H9 (cell line): ENCODE measurements at regions not wholly inside any gene's neighbourhood (a gene's known extent, or its start where the extent isn't known, plus 50 kb on each side); places are given as distances from the start of the nearest gene placed in this dataset.

Experiments used
- DNase-seq: peaks from one replicate; pipeline ENCODE4 v3.0.0-alpha.2; 2017
- H2AFZ ChIP-seq: one replicate; pipeline ENCODE4 v1.6.1; 2013; ENCODE audit warnings: mild to moderate bottlenecking, low read length, control low read depth, moderate library complexity
- H2AK5ac ChIP-seq: 2 replicates; pipeline ENCODE4 v1.6.1; 2013; ENCODE audit warnings: low read length, control low read depth, mixed read lengths; ENCODE audit not compliant: insufficient read length
- H2BK120ac ChIP-seq: one replicate; pipeline ENCODE4 v1.6.1; 2013; ENCODE audit warnings: low read depth, mild to moderate bottlenecking, low read length, control low read depth, inconsistent platforms; ENCODE audit not compliant: poor library complexity, severe bottlenecking
- H2BK12ac ChIP-seq: 2 replicates; pipeline ENCODE4 v1.6.1; 2013; ENCODE audit warnings: low read length, control low read depth, mixed read lengths, low read depth; ENCODE audit not compliant: insufficient read length
- H2BK15ac ChIP-seq: 2 replicates; pipeline ENCODE4 v1.6.1; 2013; ENCODE audit warnings: low read depth, low read length, control low read depth
- H2BK20ac ChIP-seq: one replicate; pipeline ENCODE4 v1.6.1; 2013; ENCODE audit warnings: low read depth, mild to moderate bottlenecking, low read length, control low read depth, inconsistent platforms; ENCODE audit not compliant: poor library complexity, severe bottlenecking
- H2BK5ac ChIP-seq: 2 replicates; pipeline ENCODE4 v1.6.1; 2013; ENCODE audit warnings: low read length, control low read depth, mixed read lengths; ENCODE audit not compliant: insufficient read length
- H3K14ac ChIP-seq: 2 replicates; pipeline ENCODE4 v1.6.1; 2013; ENCODE audit warnings: low read length, control low read depth; ENCODE audit not compliant: insufficient read depth
- H3K18ac ChIP-seq: 2 replicates; pipeline ENCODE4 v1.6.1; 2013; ENCODE audit warnings: low read depth, mild to moderate bottlenecking, mixed read lengths, low read length, control low read depth; ENCODE audit not compliant: insufficient read length
- H3K23ac ChIP-seq: 2 replicates; pipeline ENCODE4 v1.6.1; 2013; ENCODE audit warnings: low read length, control low read depth, mixed read lengths, low read depth; ENCODE audit not compliant: insufficient read length
- H3K23me2 ChIP-seq: 2 replicates; pipeline ENCODE4 v1.6.1; 2013; ENCODE audit warnings: low read depth, mild to moderate bottlenecking, mixed read lengths, low read length, control low read depth; ENCODE audit not compliant: insufficient read length, poor library complexity, severe bottlenecking
- H3K27ac ChIP-seq: 2 replicates; pipeline ENCODE4 v1.5.1; 2013; ENCODE audit warnings: low read length, control low read depth, mixed read lengths, low read depth; ENCODE audit not compliant: insufficient read length
- H3K27me3 ChIP-seq: 2 replicates; pipeline ENCODE4 v1.6.1; 2013; ENCODE audit warnings: low read length, control low read depth, inconsistent platforms; ENCODE audit not compliant: insufficient read depth
- H3K4ac ChIP-seq: 2 replicates; pipeline ENCODE4 v1.6.1; 2013; ENCODE audit warnings: low read depth, mild to moderate bottlenecking, control low read depth, inconsistent platforms, low read length, moderate library complexity
- H3K4me1 ChIP-seq: 2 replicates; pipeline ENCODE4 v1.6.1; 2013; ENCODE audit warnings: low read length, control low read depth, inconsistent platforms; ENCODE audit not compliant: insufficient read depth
- H3K4me2 ChIP-seq: 2 replicates; pipeline ENCODE4 v1.6.1; 2013; ENCODE audit warnings: low read length, control low read depth, mixed read lengths; ENCODE audit not compliant: insufficient read length, insufficient read depth
- H3K56ac ChIP-seq: 2 replicates; pipeline ENCODE4 v1.6.1; 2013; ENCODE audit warnings: low read depth, mild to moderate bottlenecking, mixed read lengths, low read length, control low read depth; ENCODE audit not compliant: insufficient read length
- H3K79me1 ChIP-seq: 2 replicates; pipeline ENCODE4 v1.6.1; 2013; ENCODE audit warnings: low read depth, mild to moderate bottlenecking, moderate library complexity, low read length, control low read depth, inconsistent platforms; ENCODE audit not compliant: insufficient read depth, poor library complexity, severe bottlenecking
- H3K79me2 ChIP-seq: 2 replicates; pipeline ENCODE4 v1.6.1; 2013; ENCODE audit warnings: low read length, control low read depth, inconsistent platforms; ENCODE audit not compliant: insufficient read depth
- H3K9ac ChIP-seq: 2 replicates; pipeline ENCODE4 v1.6.1; 2013; ENCODE audit warnings: low read length, control low read depth, mixed read lengths; ENCODE audit not compliant: insufficient read length; ENCODE audit errors: extremely low read depth
- H3K9me3 ChIP-seq: one replicate; pipeline ENCODE4 v1.6.1; 2013; ENCODE audit warnings: low read depth, low read length, inconsistent platforms; ENCODE audit not compliant: control insufficient read depth
- H3T11ph ChIP-seq: one replicate; pipeline ENCODE4 v1.6.1; 2013; ENCODE audit warnings: mild to moderate bottlenecking, low read length, control low read depth, inconsistent platforms
- H4K20me1 ChIP-seq: one replicate; pipeline ENCODE4 v1.6.1; 2013; ENCODE audit not compliant: control insufficient read depth, insufficient read length, insufficient read depth
- H4K5ac ChIP-seq: 2 replicates; pipeline ENCODE4 v1.6.1; 2013; ENCODE audit warnings: low read depth, mild to moderate bottlenecking, mixed read lengths, low read length, control low read depth; ENCODE audit not compliant: insufficient read length
- H4K8ac ChIP-seq: replicated peaks from 2 replicates; pipeline ENCODE4 v1.6.1; 2013; ENCODE audit warnings: low read length, control low read depth, mixed read lengths, low read depth; ENCODE audit not compliant: insufficient read length
- H4K91ac ChIP-seq: 2 replicates; pipeline ENCODE4 v1.6.1; 2013; ENCODE audit warnings: low read depth, mild to moderate bottlenecking, moderate library complexity, mixed read lengths, low read length, control low read depth; ENCODE audit not compliant: insufficient read length
- H3K27ac Mint-ChIP-seq, 3 experiments: 2 replicates in 2 of 3; 3 replicates in 1 of 3; pipeline ENCODE4 v1.8.0; 2020 to 2021; ENCODE audit warnings: mixed read lengths in 3 of 3, mild to moderate bottlenecking in 1 of 3, moderate library complexity in 1 of 3
- H3K27me3 Mint-ChIP-seq: 2 replicates; pipeline ENCODE4 v1.8.0; 2021; ENCODE audit warnings: low read depth, mild to moderate bottlenecking, moderate library complexity, mixed read lengths
- H3K36me3 Mint-ChIP-seq, 3 experiments: 2 replicates in 2 of 3; 3 replicates in 1 of 3; pipeline ENCODE4 v1.8.0; 2020 to 2021; ENCODE audit warnings: low read depth in 3 of 3, mixed read lengths in 3 of 3; ENCODE audit not compliant: insufficient read depth in 1 of 3
- H3K4me1 Mint-ChIP-seq, 2 experiments: 2 replicates each; pipeline ENCODE4 v1.8.0; 2020; ENCODE audit warnings: mixed read lengths in 2 of 2
- H3K4me3 Mint-ChIP-seq, 2 experiments: 2 replicates in 1 of 2; 3 replicates in 1 of 2; pipeline ENCODE4 v1.8.0; 2020 to 2021; ENCODE audit warnings: mild to moderate bottlenecking in 2 of 2, mixed read lengths in 2 of 2, moderate library complexity in 1 of 2
- H3K9me3 Mint-ChIP-seq, 2 experiments: 2 replicates in 1 of 2; 3 replicates in 1 of 2; pipeline ENCODE4 v1.8.0; 2020; ENCODE audit warnings: mild to moderate bottlenecking in 2 of 2, mixed read lengths in 2 of 2, moderate library complexity in 1 of 2
- WGBS: extraction: QIAGEN DNeasy Blood & Tissue Kit; methylation state at CpG from one replicate; pipeline ENCODE4 v1.1.7; 2013; ENCODE audit warnings: missing lambda C conversion rate, low lambda C conversion rate, mixed read lengths; ENCODE audit not compliant: insufficient read length; ENCODE audit errors: extremely low coverage; 5-methylcytosine and 5-hydroxymethylcytosine counted together
- TF ChIP-seq, protein P1 (sequence below): fragments of 200-600 bp; sonication (generic); conservative IDR thresholded peaks from 3 replicates; pipeline ENCODE4 v1.8.0; 2021; ENCODE audit warnings: antibody characterized with exemption, mild to moderate bottlenecking

DNA sequence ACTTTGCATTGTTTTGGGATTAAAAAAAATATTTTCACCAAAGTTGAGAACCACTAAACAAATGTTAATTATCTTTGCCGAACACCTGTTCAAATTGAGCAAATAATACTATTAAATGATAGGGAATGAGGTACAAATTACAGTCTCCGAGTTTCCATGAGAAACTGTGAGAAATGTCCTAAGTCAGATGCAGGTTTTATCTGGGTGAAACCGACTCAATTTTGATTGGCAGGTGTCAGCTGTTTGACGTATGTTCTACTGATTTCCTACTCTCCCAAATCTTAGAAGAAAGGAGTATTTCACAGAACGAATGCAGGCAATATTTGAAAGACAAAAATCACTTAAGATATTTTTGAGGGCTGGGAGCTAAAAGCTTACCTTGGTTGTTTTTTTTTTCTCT is 622.0 kb upstream of the GOT2 start:
- no peaks in the 10 kb centered on the region for H3K79me2 ChIP-seq
- H4K20me1 ChIP-seq: no peaks in the 10 kb centered on the region
- H3K9me3 Mint-ChIP-seq: peaks cover 5 to 7% of the 10 kb centered on the region in 2 experiments
- H3K18ac ChIP-seq: no peak overlapping the region
- H2BK12ac ChIP-seq: no peak overlapping the region
- no peak overlapping the region for H2AK5ac ChIP-seq
- H2BK5ac ChIP-seq: no peak overlapping the region
- H3T11ph ChIP-seq: no peak overlapping the region
- no peak overlapping the region for H3K56ac ChIP-seq
- H3K9me3 ChIP-seq: no peaks in the 10 kb centered on the region
- H2AFZ ChIP-seq: no peak overlapping the region
- no peak overlapping the region for H3K27ac ChIP-seq
- no CpG with 5 or more reads among the region's 5 CpGs for WGBS
- H3K4me3 Mint-ChIP-seq: no peak overlapping the region; a peak in 1 of 5 replicates
- H3K4ac ChIP-seq: no peak overlapping the region
- no peak overlapping the region for H3K23ac ChIP-seq
- no peaks in the 10 kb centered on the region for H3K79me1 ChIP-seq
- H3K4me2 ChIP-seq: no peak overlapping the region
- no peaks in the 10 kb centered on the region for H3K23me2 ChIP-seq
- H4K5ac ChIP-seq: no peak overlapping the region
- no peak for DNase-seq
- H3K4me1 Mint-ChIP-seq: peaks cover 20% of the 10 kb centered on the region in 2 experiments
- H4K91ac ChIP-seq: no peak overlapping the region
- peaks cover 5% of the 10 kb centered on the region; the same call in 1 of the 2 replicates for H3K4me1 ChIP-seq
- no peaks in the 10 kb centered on the region for H3K36me3 Mint-ChIP-seq
- TF ChIP-seq, protein P1, sequence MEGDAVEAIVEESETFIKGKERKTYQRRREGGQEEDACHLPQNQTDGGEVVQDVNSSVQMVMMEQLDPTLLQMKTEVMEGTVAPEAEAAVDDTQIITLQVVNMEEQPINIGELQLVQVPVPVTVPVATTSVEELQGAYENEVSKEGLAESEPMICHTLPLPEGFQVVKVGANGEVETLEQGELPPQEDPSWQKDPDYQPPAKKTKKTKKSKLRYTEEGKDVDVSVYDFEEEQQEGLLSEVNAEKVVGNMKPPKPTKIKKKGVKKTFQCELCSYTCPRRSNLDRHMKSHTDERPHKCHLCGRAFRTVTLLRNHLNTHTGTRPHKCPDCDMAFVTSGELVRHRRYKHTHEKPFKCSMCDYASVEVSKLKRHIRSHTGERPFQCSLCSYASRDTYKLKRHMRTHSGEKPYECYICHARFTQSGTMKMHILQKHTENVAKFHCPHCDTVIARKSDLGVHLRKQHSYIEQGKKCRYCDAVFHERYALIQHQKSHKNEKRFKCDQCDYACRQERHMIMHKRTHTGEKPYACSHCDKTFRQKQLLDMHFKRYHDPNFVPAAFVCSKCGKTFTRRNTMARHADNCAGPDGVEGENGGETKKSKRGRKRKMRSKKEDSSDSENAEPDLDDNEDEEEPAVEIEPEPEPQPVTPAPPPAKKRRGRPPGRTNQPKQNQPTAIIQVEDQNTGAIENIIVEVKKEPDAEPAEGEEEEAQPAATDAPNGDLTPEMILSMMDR: no peak
- H3K27me3 ChIP-seq: no peaks in the 10 kb centered on the region
- no peak overlapping the region for H4K8ac ChIP-seq
- H3K27me3 Mint-ChIP-seq: peaks cover 25% of the 10 kb centered on the region
- no peak overlapping the region for H2BK20ac ChIP-seq
- H3K14ac ChIP-seq: no peak overlapping the region
- H3K27ac Mint-ChIP-seq: no peak overlapping the region
- no peak overlapping the region for H2BK15ac ChIP-seq
- no peak overlapping the region for H3K9ac ChIP-seq
- H2BK120ac ChIP-seq: no peak overlapping the region
